Urinary bladder (tissue), 3 donors: ENCODE measurements at regions not wholly inside any gene's neighbourhood (a gene's known extent, or its start where the extent isn't known, plus 50 kb on each side); places are given as distances from the start of the nearest gene placed in this dataset.

Experiments used
- DNase-seq: peaks from one replicate; pipeline ENCODE4 v3.0.0-alpha.2; 2015; ENCODE audit errors: extremely low spot score
- H3K27ac ChIP-seq: one replicate; pipeline ENCODE4 v1.5.1; 2013; ENCODE audit warnings: low read depth, mild to moderate bottlenecking, moderate library complexity
- H3K36me3 ChIP-seq: one replicate; pipeline ENCODE4 v1.6.1; 2013; ENCODE audit warnings: mild to moderate bottlenecking, moderate library complexity; ENCODE audit not compliant: insufficient read depth
- H3K4me1 ChIP-seq: one replicate; pipeline ENCODE4 v1.6.1; 2013; ENCODE audit warnings: mild to moderate bottlenecking, moderate library complexity; ENCODE audit not compliant: insufficient read depth
- H3K4me3 ChIP-seq: one replicate; pipeline ENCODE4 v1.5.1; 2013; ENCODE audit warnings: low read depth, low read length
- whole genome bisulfite sequencing: extraction: QIAGEN DNeasy Blood & Tissue Kit; methylation state at CpG from one replicate; pipeline ENCODE4 v1.1.7; 2013; 5-methylcytosine and 5-hydroxymethylcytosine counted together
- donor health status: healthy with polysubstance abuse.
- donor health status: healthy.

GRCh38 chr5:124445070-124445619 lies 301.3 kb downstream of the ZNF608 start:
- DNase-seq, result no peak
- H3K4me3 ChIP-seq, result no peak overlapping the region
- 95% methylated on average over 3 of the region's 3 CpGs for WGBS
- no peak overlapping the region for H3K27ac ChIP-seq
- H3K36me3 ChIP-seq, result no peaks in the 10 kb centered on the region
- H3K4me1 ChIP-seq, result no peaks in the 10 kb centered on the region

- 96% methylated on average over 4 of the region's 4 CpGs for WGBS
- no peak overlapping the region for H3K4me3 ChIP-seq
- H3K36me3 ChIP-seq, result no peaks in the 10 kb centered on the region
- DNase-seq, result no peak
- H3K4me1 ChIP-seq, result no peaks in the 10 kb centered on the region
- H3K27ac ChIP-seq, result no peak overlapping the region
These were observed 302.2 kb downstream of the ZNF608 start for GRCh38 chr5:124444147-124444775.

GRCh38 chr5:124440471-124440870 lies 306.0 kb downstream of the ZNF608 start:
- no peak overlapping the region for H3K4me3 ChIP-seq
- 93% methylated on average over 4 of the region's 4 CpGs for WGBS
- no peak overlapping the region for H3K27ac ChIP-seq
- DNase-seq, result no peak
- H3K36me3 ChIP-seq, result no peaks in the 10 kb centered on the region
- no peaks in the 10 kb centered on the region for H3K4me1 ChIP-seq

- WGBS, result 95% methylated on average over 3 of the region's 3 CpGs
- Histone ChIP-seq H3K4me3 (no peak overlapping the region), H3K36me3 (no peaks in the 10 kb centered on the region), H3K4me1 (no peaks in the 10 kb centered on the region), H3K27ac (no peak overlapping the region)
- no peak for DNase-seq
These were observed 306.8 kb downstream of the ZNF608 start for GRCh38 chr5:124439609-124440008.

- no peak for DNase-seq
- Histone ChIP-seq H3K4me1 (no peaks in the 10 kb centered on the region), H3K27ac (no peak overlapping the region), H3K36me3 (no peaks in the 10 kb centered on the region), H3K4me3 (no peak overlapping the region)
- 69% methylated on average over 5 of the region's 5 CpGs for WGBS
These were observed 307.5 kb downstream of the ZNF608 start for GRCh38 chr5:124438903-124439281.

- Histone ChIP-seq H3K36me3 (no peaks in the 10 kb centered on the region), H3K27ac (no peak overlapping the region), H3K4me3 (no peak overlapping the region), H3K4me1 (no peaks in the 10 kb centered on the region)
- 81% methylated on average over 14 of the region's 14 CpGs for WGBS
- DNase-seq, result no peak
These were observed 308.2 kb downstream of the ZNF608 start for GRCh38 chr5:124438026-124438902.

GRCh38 chr5:124436294-124436693 lies 310.1 kb downstream of the ZNF608 start:
- no peaks in the 10 kb centered on the region for H3K4me1 ChIP-seq
- no peak overlapping the region for H3K27ac ChIP-seq
- WGBS, result 97% methylated on average over 2 of the region's 2 CpGs
- H3K4me3 ChIP-seq, result no peak overlapping the region
- no peak for DNase-seq
- no peaks in the 10 kb centered on the region for H3K36me3 ChIP-seq

DNA sequence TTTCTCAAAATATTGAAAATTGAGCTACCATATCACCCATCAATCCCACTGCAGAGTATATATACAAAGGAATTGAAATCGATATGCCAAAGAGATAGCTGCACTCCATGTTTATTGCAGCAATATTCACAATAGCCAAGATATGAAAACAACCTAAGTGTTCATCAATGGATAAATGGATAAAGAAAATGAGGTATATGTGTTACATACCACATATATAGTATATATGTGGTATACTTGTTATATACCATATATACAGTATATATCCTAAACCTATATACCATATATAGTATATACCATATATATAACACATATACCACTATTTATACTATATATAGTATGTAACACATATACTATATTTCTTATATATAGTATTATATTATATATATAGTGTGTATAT lies 313.3 kb downstream of the ZNF608 start:
- Histone ChIP-seq H3K4me1 (no peaks in the 10 kb centered on the region), H3K27ac (no peak overlapping the region), H3K4me3 (no peak overlapping the region), H3K36me3 (no peaks in the 10 kb centered on the region)
- DNase-seq, result no peak
- WGBS, result 99% methylated on average over 1 of the region's 1 CpG

GRCh38 chr5:124421584-124421983 lies 324.9 kb downstream of the ZNF608 start:
- no peak overlapping the region for H3K4me3 ChIP-seq
- DNase-seq, result no peak
- 86% methylated on average over 1 of the region's 1 CpG for WGBS
- no peaks in the 10 kb centered on the region for H3K4me1 ChIP-seq
- no peak overlapping the region for H3K27ac ChIP-seq
- no peaks in the 10 kb centered on the region for H3K36me3 ChIP-seq

DNA sequence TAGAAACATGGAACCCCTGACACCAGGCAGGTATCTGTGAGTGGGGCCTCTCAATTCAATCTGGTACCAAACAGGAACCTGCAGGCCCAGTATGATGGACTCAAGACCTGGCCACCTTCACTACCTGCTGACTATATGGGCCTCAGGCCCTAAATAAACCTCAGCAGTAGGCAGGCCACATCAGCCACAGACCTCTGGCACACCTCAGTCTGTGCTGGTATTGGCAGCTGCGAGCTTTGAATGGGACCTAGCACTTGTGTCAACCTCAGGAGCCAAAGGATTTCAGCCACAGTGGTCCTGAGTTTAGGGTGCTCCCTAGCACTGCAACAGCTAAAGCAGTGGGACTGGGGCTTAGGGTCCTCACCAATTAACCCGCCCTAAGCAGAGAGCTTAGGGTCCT lies 325.5 kb downstream of the ZNF608 start:
- 50% methylated on average over 2 of the region's 2 CpGs for WGBS
- DNase-seq, result no peak

GRCh38 chr5:124419531-124419930 lies 326.9 kb downstream of the ZNF608 start:
- H3K36me3 ChIP-seq, result no peaks in the 10 kb centered on the region
- no peak overlapping the region for H3K4me3 ChIP-seq
- no peak for DNase-seq
- WGBS, result 82% methylated on average over 2 of the region's 2 CpGs
- H3K4me1 ChIP-seq, result no peaks in the 10 kb centered on the region
- H3K27ac ChIP-seq, result no peak overlapping the region

More for the DNA sequence above, 325.5 kb downstream of the ZNF608 start:
- Histone ChIP-seq H3K4me1 (no peaks in the 10 kb centered on the region), H3K27ac (no peak overlapping the region), H3K4me3 (no peak overlapping the region), H3K36me3 (no peaks in the 10 kb centered on the region)

- no peak overlapping the region for H3K4me3 ChIP-seq
- DNase-seq, result no peak
- no peaks in the 10 kb centered on the region for H3K36me3 ChIP-seq
- H3K27ac ChIP-seq, result no peak overlapping the region
- 95% methylated on average over 2 of the region's 2 CpGs for WGBS
- no peaks in the 10 kb centered on the region for H3K4me1 ChIP-seq
These were observed 328.0 kb downstream of the ZNF608 start for GRCh38 chr5:124418390-124418789.

GRCh38 chr5:124417196-124417595 lies 329.2 kb downstream of the ZNF608 start:
- Histone ChIP-seq H3K4me1 (no peaks in the 10 kb centered on the region), H3K4me3 (no peak overlapping the region), H3K27ac (no peak overlapping the region), H3K36me3 (no peaks in the 10 kb centered on the region)
- DNase-seq, result no peak

DNA sequence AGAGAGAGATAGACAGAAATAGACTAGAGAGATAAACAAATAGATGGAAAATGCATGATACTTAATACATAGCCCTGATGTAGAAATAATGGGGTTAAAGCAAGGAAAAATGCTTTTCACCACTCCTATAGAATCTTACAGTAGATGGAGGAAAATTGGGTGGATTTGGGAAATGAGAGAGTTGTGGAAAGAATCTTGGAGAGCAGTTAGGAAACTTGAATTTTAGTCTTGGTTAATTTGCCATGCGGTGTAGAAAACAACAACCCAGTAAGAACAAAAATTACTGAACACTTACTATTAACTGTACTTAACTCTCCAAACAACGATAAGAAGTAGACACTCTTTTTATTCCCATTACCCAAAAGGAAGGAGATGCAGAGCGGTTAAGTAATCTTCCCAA lies 329.8 kb downstream of the ZNF608 start:
- Histone ChIP-seq H3K36me3 (no peaks in the 10 kb centered on the region), H3K4me1 (no peaks in the 10 kb centered on the region), H3K27ac (no peak overlapping the region), H3K4me3 (no peak overlapping the region)
- DNase-seq, result no peak
- 95% methylated on average over 3 of the region's 3 CpGs for WGBS
